HL-60/S4 treated with phorbol 12-myristate 13-acetate at 8.2 ng/mL for 4 days and 3 days (cell line): ENCODE measurements at regions not wholly inside any gene's neighbourhood (a gene's known extent, or its start where the extent isn't known, plus 50 kb on each side); places are given as distances from the start of the nearest gene placed in this dataset.

Experiments used
- in situ Hi-C: fragments of 300-500 bp; cut with MboI; formaldehyde crosslinking; loops from 2 replicates; pipeline ENCODE4 v1.15.0; 2022; ENCODE audit warnings: low sequenced_read_pairs

GRCh38 chr2:136407952-136408318, 290.0 kb upstream of the CXCR4 start:
- in situ Hi-C loops: no loop called here

GRCh38 chr2:136407117-136407951, 289.4 kb upstream of the CXCR4 start:
- in situ Hi-C loops: no loop called here

- in situ Hi-C loops: no loop called here
Measured at GRCh38 chr2:136404925-136405324, 287.0 kb upstream of the CXCR4 start.

- in situ Hi-C loops: no loop called here
Measured at GRCh38 chr2:136404176-136404575, 286.2 kb upstream of the CXCR4 start.

- in situ Hi-C loops: no loop called here
Measured at GRCh38 chr2:136402281-136402680, 284.3 kb upstream of the CXCR4 start.

GRCh38 chr2:136399667-136400289, 281.8 kb upstream of the CXCR4 start:
- in situ Hi-C loops: no loop called here

GRCh38 chr2:136395582-136395981, 277.6 kb upstream of the CXCR4 start:
- in situ Hi-C loops: no loop called here

- in situ Hi-C loops: no loop called here
Measured at GRCh38 chr2:136394136-136395060, 276.4 kb upstream of the CXCR4 start.

GRCh38 chr2:136393514-136393913, 275.6 kb upstream of the CXCR4 start:
- in situ Hi-C loops: no loop called here

- in situ Hi-C loops: no loop called here
Measured at GRCh38 chr2:136392897-136393505, 275.1 kb upstream of the CXCR4 start.

- in situ Hi-C loops: loop anchor here (10.0 kb wide), 1 partner anchor 475 kb away; no protein-coding TSS in a partner anchor
Measured at GRCh38 chr2:136389809-136390208, 271.9 kb upstream of the CXCR4 start.

- in situ Hi-C loops: loop anchor here (10.0 kb wide), 1 partner anchor 471 kb away; no protein-coding TSS in a partner anchor
Measured at GRCh38 chr2:136386046-136386445, 268.1 kb upstream of the CXCR4 start.

GRCh38 chr2:136384531-136385303, 266.8 kb upstream of the CXCR4 start:
- in situ Hi-C loops: loop anchor here (10.0 kb wide), 1 partner anchor 470 kb away; no protein-coding TSS in a partner anchor

GRCh38 chr2:136383167-136383566, 265.2 kb upstream of the CXCR4 start:
- in situ Hi-C loops: loop anchor here (10.0 kb wide), 1 partner anchor 468 kb away; no protein-coding TSS in a partner anchor

GRCh38 chr2:136381722-136382633, 264.0 kb upstream of the CXCR4 start:
- in situ Hi-C loops: loop anchor here (10.0 kb wide), 1 partner anchor 467 kb away; no protein-coding TSS in a partner anchor

GRCh38 chr2:136381245-136381644, 263.3 kb upstream of the CXCR4 start:
- in situ Hi-C loops: loop anchor here (10.0 kb wide), 1 partner anchor 466 kb away; no protein-coding TSS in a partner anchor

- in situ Hi-C loops: no loop called here
Measured at GRCh38 chr2:136378712-136379595, 261.0 kb upstream of the CXCR4 start.
